ENCODE measurements at regions not wholly inside any gene's neighbourhood (a gene's known extent, or its start where the extent isn't known, plus 50 kb on each side); places are given as distances from the start of the nearest gene placed in this dataset.

DNA sequence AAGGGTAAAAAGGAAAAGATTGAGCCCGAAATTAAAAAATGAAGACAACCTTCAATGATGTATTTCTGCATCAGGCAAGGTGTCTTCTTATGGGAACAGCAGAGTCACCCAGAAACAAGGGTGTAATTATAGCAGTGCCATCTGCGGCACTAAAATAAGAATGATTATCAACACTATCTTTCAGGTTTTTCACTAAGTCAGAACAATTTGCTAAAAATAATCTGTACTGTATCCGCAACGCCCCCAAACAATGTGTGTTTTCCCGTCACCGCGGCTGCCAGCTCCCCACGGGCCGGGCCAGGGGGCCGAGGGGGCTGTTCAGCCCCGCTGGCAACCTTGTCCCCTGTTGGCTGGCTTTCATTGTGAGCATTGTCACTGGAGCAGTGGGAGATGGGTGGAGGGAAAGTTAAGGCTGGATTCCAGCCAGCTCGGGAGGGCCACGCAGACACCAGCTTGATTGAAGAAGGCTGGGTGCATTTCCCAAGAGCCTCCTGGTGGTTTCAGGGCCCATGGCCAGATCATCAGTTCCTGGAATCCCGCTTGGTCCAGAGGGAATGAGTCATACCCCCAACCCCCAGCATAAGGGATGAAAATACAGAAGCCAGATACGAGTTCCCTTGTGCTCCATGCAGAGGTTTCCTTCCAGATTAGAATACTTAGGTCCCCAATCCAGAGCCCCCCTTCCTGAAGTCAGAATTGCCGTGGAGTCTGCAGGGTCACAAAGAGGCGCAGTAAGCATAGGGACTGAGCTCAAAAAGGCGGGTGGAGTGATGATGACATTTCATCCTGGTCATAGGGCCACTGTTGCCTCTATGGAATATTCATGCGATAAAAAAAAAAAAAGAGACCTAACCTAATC, 90.2 kb upstream of the KLF13 start:
- DNase-seq: peak; percentile 46 to 95 (median 70)

DNA sequence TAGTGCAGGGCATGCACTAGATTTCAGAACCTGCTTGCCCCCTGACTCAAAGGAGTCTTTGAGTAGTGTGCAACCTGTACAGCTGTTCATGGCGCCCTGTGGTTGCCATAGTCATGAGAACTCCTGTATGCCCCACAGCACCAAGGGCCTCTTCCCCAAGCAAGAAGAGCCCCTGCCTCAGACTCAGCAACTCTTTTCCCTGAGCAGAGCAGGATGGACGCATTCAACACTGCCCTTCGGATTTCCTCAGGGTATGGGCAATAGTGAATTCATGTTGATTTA, 89.7 kb upstream of the KLF13 start:
- DNase-seq: peak in 1 of 10 donors; percentile 18
- intact Hi-C loops (cut with DNase I): loop anchor here (5.0 kb wide), 2 partner anchors 60 to 85 kb away; no protein-coding TSS in a partner anchor

More for the DNA sequence above, 90.2 kb upstream of the KLF13 start:
- intact Hi-C loops (cut with DNase I): loop anchor here (5.0 kb wide), 2 partner anchors 61 to 86 kb away; no protein-coding TSS in a partner anchor

DNA sequence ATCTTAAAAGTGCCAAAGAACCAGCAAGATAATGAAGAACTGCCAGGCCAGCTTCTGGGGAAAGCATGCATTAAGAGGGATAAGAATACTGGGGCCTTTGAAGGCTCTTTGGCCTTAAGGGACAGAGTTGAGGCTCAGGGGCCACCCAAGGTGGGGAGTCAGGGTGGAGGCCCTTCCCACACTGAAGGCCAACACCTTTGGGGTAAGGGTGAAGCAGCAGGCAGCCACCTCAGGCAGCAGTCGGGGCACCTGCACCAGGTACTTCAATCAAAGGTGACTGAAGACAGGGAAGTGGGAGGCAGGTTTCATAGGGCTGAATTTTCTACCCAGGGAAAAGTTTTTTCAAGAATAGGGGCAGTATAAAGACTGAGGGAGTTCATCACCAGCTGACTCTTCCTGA, 87.7 kb upstream of the KLF13 start:
- intact Hi-C loops (cut with DNase I): loop anchor here (5.0 kb wide), 2 partner anchors 58 to 83 kb away; no protein-coding TSS in a partner anchor
- peak in 1 of 10 donors; percentile 29 for DNase-seq

DNA sequence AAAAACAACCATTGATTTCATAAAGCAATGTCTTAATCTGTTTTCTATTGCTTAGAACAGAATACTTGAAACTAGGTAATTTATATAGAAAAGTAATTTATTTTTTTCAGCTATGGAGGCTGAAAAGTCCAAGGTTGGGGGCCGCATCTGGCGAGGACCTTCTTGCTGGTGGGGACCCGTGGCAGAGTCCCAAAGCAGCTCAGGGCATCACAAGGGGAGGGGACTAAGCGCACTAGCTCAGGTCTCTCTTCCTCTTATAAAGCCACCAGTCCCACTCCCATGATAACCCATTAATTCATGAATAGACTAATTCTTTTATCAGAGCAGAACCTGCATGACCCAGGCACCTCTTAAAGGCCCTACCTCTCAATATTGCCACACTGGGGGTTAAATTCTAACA, 87.2 kb upstream of the KLF13 start:
- intact Hi-C loops (cut with DNase I): loop anchor here (5.0 kb wide), 2 partner anchors 58 to 83 kb away; no protein-coding TSS in a partner anchor
- peak in 1 of 10 donors; percentile 22 for DNase-seq

DNA sequence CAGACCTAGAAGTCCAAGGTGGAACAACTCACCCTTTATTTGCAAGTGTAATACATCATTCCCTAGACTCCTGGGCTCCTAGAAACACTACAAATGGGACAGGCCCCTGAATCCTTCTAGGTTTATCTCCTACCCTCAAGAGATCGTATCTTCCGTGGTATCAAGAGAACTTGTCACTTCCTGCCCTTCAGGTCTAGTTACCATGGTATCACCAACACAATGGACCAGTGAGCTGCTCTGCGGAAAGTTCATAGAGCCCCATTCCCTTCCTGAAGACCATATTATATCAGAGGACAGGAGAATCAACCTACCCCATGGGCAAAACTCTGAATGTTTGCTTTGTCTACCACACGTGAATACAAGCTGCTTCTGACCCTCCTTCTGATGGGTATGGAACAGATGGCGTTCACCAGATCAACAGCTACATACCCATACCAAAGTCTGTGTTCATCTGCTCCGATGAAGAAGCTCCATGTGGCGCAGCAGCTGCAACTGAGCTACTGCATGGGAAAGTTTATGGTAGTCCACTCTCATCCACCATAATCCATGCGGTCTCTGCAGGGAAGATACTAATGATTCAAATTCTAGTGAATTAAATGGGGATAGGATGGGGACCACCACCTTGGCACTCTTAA, 84.6 kb upstream of the KLF13 start:
- DNase-seq: no peak
- intact Hi-C loops (cut with DNase I): no loop called here

DNA sequence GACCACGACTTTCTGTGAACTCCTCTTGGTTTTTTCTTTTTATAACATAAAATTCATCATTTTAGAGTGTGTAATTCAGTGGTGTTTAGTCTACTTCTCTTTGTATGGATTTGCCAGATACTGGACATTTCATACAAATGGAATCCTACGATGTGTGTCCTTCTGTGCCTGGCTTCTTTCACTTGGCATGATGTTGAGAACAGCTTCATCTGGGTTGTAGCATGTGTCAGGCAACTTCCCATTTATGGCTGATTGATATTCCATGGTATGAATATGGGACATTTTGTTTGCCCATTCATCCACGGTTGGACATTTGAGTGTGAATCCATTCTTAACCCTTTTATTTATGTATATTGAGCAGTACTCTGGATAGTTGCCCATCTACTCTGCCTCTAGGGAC, 82.7 kb upstream of the KLF13 start:
- intact Hi-C loops (cut with DNase I): no loop called here
- DNase-seq: no peak

DNA sequence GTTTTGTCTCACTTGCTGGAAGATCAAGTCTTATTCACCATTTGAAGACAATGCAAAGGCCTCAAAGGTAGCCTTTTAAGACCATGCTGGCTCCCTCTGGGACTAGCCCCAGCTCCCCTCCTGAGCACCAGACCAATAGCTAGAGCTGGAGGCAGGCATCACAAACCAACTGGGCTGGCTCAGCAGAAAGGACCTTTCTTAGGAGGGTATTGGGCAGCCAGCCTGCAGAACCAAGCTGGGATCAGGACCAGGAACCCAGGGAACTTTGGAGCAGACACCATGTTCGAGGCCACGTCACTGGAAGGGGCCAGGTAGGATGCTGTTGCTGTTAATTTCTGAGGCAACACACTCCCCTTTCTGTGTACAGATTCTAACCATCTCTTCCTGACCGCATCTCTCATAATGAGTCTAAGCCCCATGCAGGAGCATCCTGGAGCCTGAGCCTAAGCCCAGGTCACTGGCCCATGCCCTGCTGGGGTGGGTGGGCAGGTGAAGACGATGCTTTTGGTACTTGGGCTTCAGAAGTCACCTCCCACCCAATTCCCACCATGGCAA, 81.4 kb upstream of the KLF13 start:
- peak in 1 of 10 donors; percentile 59 for DNase-seq
- intact Hi-C loops (cut with DNase I): no loop called here

DNA sequence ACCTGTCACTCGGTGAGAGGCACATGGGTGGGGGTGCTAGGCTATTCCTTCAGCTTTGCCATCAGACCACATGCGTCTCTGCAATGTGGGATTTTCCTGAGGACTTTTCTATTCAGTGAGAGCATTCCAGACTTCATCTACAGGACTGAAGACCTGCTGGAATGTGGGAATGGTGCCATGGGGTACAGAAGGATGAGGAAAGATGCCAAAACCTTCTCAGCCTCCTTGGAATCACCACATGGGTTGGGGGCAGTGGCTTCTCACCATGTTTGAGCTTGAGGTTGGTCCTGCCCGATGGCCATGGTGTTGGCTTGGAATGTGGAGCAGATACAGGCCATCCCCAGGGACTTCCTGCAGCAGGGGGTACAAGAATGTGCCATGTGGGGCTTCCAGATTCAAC, 80.9 kb upstream of the KLF13 start:
- peak in 1 of 10 donors; percentile 43 for DNase-seq
- intact Hi-C loops (cut with DNase I): no loop called here

DNA sequence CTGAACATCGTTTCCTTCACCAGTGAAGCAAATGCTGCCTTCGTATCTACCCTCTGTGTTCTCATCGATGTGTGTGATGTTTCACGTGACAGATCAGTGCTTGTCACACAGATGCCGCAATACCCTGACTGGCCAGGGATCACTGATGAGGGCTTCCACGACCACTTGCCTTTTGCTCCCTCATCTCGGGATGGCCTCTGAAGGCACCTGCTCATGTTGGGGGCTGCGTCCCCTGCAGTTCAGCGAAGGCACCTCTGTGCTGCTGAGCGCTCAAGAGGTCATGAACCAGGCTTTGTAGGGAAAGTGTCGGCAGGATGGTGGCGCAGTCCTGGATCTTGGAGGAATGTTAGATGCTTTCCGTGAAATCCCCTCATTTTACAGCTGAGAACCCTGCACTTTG, 79.2 kb upstream of the KLF13 start:
- DNase-seq: peak in 1 of 10 donors; percentile 49
- intact Hi-C loops (cut with DNase I): no loop called here

DNA sequence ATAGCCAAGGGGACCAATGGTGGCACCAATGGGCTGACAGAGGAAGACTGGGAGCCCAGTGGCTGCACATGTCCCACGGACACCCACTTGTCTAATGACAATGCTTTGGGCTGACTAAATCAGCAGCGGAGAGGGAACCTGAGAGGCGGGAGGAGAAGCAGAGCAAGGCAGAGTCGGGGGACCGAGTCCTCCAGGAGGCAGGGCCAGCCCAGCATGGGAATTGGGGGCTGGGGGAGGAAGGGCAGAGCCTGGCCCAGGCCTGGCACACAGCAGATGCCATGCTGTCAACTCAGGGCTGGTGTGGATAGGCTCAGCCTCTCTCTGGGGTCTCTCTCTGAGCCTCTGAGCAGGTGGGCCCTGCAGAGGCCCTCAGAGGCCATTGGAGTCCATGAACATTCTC, 78.4 kb upstream of the KLF13 start:
- peak in 2 of 10 donors; percentile 58 to 59 for DNase-seq
- intact Hi-C loops (cut with DNase I): no loop called here

DNA sequence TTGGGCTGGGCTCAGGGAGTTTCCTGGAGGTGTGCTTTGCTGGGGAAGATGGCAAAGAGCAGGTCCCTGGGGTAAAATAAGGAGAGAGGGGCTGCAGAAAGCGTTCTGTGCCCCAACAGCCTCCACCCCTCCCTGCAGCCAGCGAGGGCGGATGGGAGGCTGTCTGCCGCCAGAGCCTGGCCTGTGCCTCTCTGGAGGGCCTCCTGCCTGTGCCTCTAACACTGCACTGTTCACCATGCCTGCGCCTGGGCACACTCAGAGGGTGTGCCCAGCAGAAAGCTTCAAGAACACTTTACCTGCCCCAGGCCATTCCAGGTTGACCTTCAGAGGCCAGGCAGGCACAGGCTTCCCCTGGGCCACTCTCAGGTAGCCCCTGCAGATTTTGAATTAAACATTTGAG, 77.7 kb upstream of the KLF13 start:
- peak in 1 of 10 donors; percentile 35 for DNase-seq
- intact Hi-C loops (cut with DNase I): no loop called here

DNA sequence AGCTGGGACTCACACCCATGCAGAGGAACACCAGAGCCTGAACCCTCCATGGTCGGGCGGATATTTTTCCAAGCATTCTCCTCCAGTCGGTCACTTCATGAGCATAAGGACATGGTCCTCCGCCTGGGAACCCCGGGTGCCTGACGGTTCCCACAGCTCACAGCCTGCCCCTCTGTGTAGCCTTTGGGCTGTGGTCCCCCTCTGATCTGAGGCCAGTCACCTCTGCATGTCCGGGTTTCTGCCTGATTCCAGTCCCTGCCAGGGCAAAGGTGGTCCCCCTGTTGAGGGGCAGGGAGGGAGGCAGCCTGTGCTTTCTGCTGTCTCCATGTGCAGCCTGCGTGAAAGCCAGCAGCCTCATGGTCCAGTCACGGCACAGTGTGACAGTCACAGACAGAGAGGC, 76.6 kb upstream of the KLF13 start:
- intact Hi-C loops (cut with DNase I): no loop called here
- DNase-seq: peak in 3 of 10 donors; percentile 53 to 81 (median 55)

DNA sequence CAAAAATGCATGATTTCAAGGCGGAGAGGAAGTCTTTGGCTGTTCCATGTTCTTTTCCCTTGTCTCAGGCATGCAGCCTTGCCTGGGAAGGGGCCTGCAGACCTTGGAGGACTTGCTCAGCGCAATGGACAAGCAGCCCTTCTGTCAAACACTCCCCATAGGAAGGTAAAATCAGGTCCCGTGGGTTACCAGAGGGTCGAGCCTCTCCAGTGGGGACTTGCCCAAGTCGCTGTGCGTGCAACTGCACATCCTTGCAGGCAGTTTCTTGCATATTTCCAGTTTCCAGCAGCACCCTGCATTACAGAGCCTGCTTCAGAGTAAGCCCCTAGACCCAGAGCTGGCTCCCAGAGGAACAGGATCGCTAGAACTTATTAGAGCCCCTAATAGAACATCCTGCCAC, 75.5 kb upstream of the KLF13 start:
- peak in 3 of 10 donors; percentile 34 to 58 (median 49) for DNase-seq
- intact Hi-C loops (cut with DNase I): no loop called here

DNA sequence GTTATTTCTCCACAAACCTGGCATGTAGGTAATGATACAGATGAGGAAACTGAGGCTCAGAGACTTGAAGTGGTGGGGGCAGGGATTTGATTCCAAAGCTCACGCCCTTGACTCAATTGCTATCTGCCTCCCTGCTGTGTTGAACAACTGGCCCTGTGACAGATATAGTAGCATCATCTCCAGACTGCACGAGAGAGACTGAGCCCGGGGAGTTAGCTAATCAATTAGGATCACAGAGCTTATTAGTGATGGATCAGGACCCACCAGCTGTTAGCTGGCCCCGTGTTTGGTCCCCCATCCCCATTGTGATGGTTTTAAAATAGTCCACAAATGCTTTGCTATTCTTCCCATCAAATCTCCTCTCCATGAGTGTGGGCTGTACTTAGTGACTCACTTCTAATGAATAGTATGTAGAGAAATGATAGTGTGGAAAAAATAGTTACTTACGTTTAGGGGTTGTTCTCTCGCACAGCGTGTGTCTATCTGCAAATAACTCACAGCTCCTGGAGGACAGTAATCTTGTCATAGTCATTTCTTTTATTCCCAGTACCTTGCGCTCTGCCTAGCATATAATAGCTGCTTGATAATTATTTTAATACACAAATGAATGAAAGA, 74.4 kb upstream of the KLF13 start:
- no peak for DNase-seq
- intact Hi-C loops (cut with DNase I): no loop called here

DNA sequence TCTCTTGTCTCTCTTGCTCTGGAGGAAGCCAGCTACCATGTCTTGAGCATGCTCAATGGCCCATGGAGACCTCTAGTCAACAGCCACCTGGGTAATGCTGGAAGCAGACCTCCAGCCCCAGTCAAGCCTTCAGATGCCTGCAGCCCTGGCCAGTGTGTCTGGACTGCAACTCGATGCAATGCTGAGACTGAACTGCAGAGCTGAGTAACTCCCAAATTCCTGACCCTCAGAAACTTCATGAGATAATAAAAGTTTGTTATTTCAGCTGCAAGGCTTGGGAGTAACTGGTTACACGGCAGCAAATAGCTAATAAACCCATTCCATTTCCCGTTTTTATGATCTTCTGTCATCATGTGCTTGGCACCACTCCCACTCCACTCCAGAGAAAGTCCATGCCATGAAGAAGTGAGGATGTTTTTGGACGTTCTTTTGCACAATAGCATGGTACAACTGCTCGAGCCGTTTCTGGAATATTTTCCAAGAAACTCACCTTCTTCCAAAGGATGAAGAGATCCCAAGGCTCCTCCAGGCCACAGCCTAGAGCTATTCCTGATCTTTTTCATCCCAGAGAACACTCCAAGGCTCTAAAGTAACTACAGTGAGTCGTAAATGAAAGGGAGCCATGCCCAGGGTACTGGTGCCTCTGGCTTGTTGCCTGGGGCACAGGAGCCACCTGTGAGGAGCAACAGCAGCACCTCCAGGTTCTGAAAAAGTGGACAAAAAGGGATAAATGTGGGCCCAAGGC, 72.0 kb upstream of the KLF13 start:
- intact Hi-C loops (cut with DNase I): no loop called here
- peak in 2 of 10 donors; percentile 34 to 55 for DNase-seq

DNA sequence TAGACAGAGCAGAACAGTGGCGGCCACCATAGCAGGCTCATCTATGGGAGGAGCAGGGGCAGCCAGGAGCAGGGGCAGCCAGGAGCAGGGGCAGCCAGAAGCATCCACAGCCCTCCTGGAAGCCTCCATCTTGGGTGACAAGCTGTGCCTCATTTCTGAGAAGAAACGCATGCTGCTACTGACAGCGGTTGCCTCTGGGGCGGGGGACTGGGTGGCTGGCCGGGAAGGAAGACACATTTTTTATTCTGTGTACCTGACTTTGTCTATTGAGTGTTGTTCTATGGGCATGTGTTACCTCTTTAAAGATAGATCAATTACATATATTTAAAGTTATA, 71.5 kb upstream of the KLF13 start:
- intact Hi-C loops (cut with DNase I): no loop called here
- DNase-seq: peak in 2 of 10 donors; percentile 26 to 29

DNA sequence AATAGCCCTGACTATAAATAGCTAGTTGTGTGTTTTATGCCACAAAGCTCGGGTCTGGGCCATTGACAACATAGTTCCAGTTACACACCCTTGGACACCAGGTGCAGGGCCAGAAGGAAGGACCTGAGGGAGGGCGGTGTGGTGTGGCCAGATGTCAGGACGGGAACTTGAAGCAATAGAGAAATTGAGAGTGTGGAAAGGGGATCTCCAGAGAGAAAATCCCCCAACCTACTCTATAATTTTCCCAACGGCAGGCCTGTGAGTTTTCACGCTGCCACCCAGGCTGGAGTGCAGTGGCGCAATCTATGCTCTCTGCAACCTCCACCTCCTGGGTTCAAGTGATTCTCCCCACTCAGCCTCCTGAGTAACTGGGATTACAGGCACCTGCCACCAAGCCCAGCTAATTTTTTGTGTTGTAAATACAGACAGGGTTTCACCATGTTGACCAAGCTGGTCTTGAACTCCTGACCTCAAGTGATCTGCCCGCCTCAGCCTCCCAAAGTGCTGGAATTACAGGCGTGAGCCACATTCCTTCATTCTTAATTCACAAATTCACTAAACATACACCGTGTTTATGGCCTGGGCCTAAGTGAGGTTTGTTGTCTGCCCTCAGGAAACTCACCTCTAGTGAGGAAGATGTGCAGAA, 70.8 kb upstream of the KLF13 start:
- DNase-seq: peak in 3 of 10 donors; percentile 32 to 52 (median 43)
- intact Hi-C loops (cut with DNase I): no loop called here

DNA sequence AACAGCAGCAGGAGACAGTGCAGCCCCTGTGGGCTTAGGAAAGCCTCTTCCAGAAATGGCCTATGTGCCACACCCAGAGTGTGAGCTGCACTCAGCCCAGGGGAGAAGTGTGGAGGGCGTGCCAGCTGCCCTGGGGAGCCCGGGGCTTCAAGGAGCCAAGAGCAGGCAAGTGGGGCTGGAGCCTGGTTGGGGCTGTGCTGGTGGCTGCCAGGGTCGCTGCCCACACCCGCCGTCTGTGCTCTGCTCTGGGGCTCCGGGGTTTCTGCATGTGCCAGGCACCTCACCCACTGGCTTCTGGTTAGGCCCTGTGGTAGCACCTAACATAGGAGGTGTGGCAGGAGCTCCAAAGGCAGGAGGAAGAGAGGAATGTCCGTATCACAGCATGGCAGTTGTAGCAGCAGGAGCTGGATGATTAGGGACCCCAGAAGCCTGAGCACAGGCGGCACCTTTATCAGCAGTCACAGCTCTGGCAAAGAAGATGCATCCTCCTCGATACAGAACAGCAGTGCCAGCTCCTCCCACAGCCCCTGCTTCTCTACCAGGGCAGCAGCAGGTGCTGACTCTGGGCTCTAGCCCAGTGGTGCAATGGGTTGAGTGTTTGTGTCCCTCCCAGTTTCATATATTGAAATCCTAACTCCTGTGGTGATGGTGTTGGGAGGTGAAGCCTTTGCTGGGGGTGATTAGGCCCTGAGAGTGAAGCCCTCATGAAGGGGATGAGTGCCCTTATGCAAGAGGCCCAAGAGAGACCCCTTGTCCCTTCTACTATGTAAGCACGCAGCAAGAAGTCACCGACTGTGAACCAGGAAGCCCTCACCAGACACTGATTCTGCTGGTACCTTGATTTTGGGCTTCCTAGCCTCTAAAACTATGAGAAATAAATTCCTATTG, 70.0 kb upstream of the KLF13 start:
- intact Hi-C loops (cut with DNase I): no loop called here
- peak in 4 of 10 donors; percentile 18 to 51 (median 40) for DNase-seq

DNA sequence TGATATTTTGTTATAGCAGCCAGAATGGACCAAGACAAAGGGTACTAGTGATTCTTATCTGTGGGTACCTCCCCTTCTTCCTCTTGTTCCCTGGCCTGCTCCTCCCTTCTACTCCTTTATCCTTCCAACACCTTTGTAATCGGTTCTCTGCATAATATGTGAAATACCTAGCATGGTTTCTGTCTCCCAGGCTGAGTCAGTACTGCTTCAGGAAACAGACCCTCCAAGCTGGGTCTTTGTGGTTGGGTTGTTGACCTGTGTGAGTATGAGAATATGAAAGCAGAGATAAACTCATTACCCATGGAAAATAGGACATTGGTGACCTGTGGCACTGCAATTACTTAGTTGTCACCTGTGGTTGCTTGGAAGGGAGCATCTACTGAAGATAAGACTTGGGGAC, 69.3 kb upstream of the KLF13 start:
- intact Hi-C loops (cut with DNase I): no loop called here
- DNase-seq: no peak

All from posterior cingulate gyrus (tissue), 11 donors.